PC-3 (cell line): ENCODE measurements at regions not wholly inside any gene's neighbourhood (a gene's known extent, or its start where the extent isn't known, plus 50 kb on each side); places are given as distances from the start of the nearest gene placed in this dataset.

Source experiments
- ATAC-seq: fragments of 200-7000 bp; cut with Tn5 transposase; 2 replicates; pipeline ENCODE4 v1.9.1; 2020; ENCODE audit warnings: mild to moderate bottlenecking, moderate library complexity
- BruUV-seq: library from RNA; stranded (reverse); fragments of 400-500 nt; replicated peaks from 2 replicates; lab custom pipeline; 2021; lab: Mats Ljungman, UMichigan
- CTCF ChIA-PET: fragments of 300-600 bp; sonication (Branson Sonifier 250); formaldehyde crosslinking; loops from one replicate; lab custom pipeline; 2022; ENCODE audit warnings: antibody characterized with exemption; lab: Charles Lee
- POLR2A ChIA-PET: fragments of 300-600 bp; sonication (Branson Sonifier 250); formaldehyde crosslinking; loops from one replicate; lab custom pipeline; 2022; ENCODE audit warnings: antibody characterized with exemption; ENCODE audit not compliant: unreplicated experiment; lab: Charles Lee
- DNase-seq: peaks from one replicate; pipeline ENCODE4 v3.0.0-alpha.2; 2015
- H2AFZ ChIP-seq: fragments of 300-600 bp; sonication (generic); 2 replicates; pipeline ENCODE4 v1.6.0; 2016; ENCODE audit warnings: antibody characterized with exemption, low read length
- H3F3A ChIP-seq: fragments of 300-600 bp; sonication (generic); one replicate; pipeline ENCODE4 v1.6.0; 2017; ENCODE audit warnings: antibody characterized with exemption, low read length, control low read depth, mild to moderate bottlenecking; ENCODE audit not compliant: unreplicated experiment
- H3K27ac ChIP-seq: fragments of 300-600 bp; sonication (generic); 2 replicates; pipeline ENCODE4 v1.5.1; 2016; ENCODE audit warnings: mild to moderate bottlenecking, low read length
- H3K27me3 ChIP-seq: fragments of 300-600 bp; sonication (generic); 2 replicates; pipeline ENCODE4 v1.6.1; 2016; ENCODE audit warnings: low read length, mixed read lengths
- H3K36me3 ChIP-seq: fragments of 300-600 bp; sonication (generic); 2 replicates; pipeline ENCODE4 v1.6.1; 2016; ENCODE audit warnings: low read depth, mixed run types, low read length, mixed read lengths
- H3K4me1 ChIP-seq: fragments of 300-600 bp; sonication (generic); 2 replicates; pipeline ENCODE4 v1.5.1; 2016; ENCODE audit warnings: low read length; ENCODE audit not compliant: insufficient read depth
- H3K4me2 ChIP-seq: fragments of 300-600 bp; sonication (generic); 2 replicates; pipeline ENCODE4 v1.6.0; 2016; ENCODE audit warnings: low read length
- H3K4me3 ChIP-seq: fragments of 300-600 bp; sonication (generic); 2 replicates; pipeline ENCODE4 v1.5.1; 2016; ENCODE audit warnings: mild to moderate bottlenecking, low read length, mixed read lengths
- H3K79me2 ChIP-seq: fragments of 300-600 bp; sonication (generic); 2 replicates; pipeline ENCODE4 v1.6.1; 2017; ENCODE audit warnings: low read length, mixed read lengths
- H3K9ac ChIP-seq: fragments of 300-600 bp; sonication (generic); 2 replicates; pipeline ENCODE4 v1.6.0; 2016; ENCODE audit warnings: mild to moderate bottlenecking, low read length
- H3K9me2 ChIP-seq: fragments of 300-600 bp; sonication (generic); replicated peaks from 2 replicates; pipeline ENCODE4 v1.6.1; 2016; ENCODE audit warnings: mixed run types, low read length, mixed read lengths
- H3K9me3 ChIP-seq: fragments of 300-600 bp; sonication (generic); 2 replicates; pipeline ENCODE4 v1.6.1; 2016; ENCODE audit warnings: low read length, mixed read lengths
- H4K20me1 ChIP-seq: fragments of 300-600 bp; sonication (generic); 2 replicates; pipeline ENCODE4 v1.6.1; 2016; ENCODE audit warnings: low read length, mixed read lengths
- CTCF ChIP-seq: fragments of 300-600 bp; sonication (generic); conservative IDR thresholded peaks from 2 replicates; pipeline ENCODE4 v1.5.1; 2017; ENCODE audit warnings: antibody characterized with exemption, low read depth, mild to moderate bottlenecking, low read length
- EZH2 ChIP-seq: fragments of 300-600 bp; sonication (generic); IDR thresholded peaks from one replicate; pipeline ENCODE4 v1.6.1; 2017; ENCODE audit warnings: antibody characterized with exemption, mild to moderate bottlenecking, low read length; ENCODE audit not compliant: unreplicated experiment
- EZH2phosphoT487 ChIP-seq: fragments of 300-600 bp; sonication (generic); IDR thresholded peaks from 2 replicates; pipeline ENCODE4 v1.6.1; 2018; ENCODE audit warnings: mild to moderate bottlenecking, antibody characterized with exemption, low read length, borderline replicate concordance
- intact Hi-C: fragments of 100-400 bp; cut with micrococcal nuclease; formaldehyde crosslinking; loops from 2 replicates; pipeline ENCODE4 v1.9.0; 2023

GRCh38 chr3:34686541-34686940, 888.1 kb downstream of the PDCD6IP start:
- no peak for TF ChIP-seq EZH2
- Histone ChIP-seq H3K4me3 (no peak overlapping the region), H3K36me3 (no peaks in the 10 kb centered on the region), H3K4me2 (no peak overlapping the region), H3K27ac (no peak overlapping the region), H3K9ac (no peak overlapping the region), H4K20me1 (no peaks in the 10 kb centered on the region), H3K27me3 (no peaks in the 10 kb centered on the region), H2AFZ (no peak overlapping the region), H3K9me2 (no peaks in the 10 kb centered on the region), H3K79me2 (no peaks in the 10 kb centered on the region), H3K9me3 (no peaks in the 10 kb centered on the region), H3K4me1 (no peaks in the 10 kb centered on the region), H3F3A (no peaks in the 10 kb centered on the region)
- ATAC-seq (no peak), DNase-seq (no peak)
- POLR2A ChIA-PET, result no interaction called here
- CTCF ChIA-PET, result no interaction called here
- intact Hi-C loops, result no loop called here
- BruUV-seq, result no TSS peak

GRCh38 chr3:34687671-34688070, 889.2 kb downstream of the PDCD6IP start:
- no peak for TF ChIP-seq EZH2
- TF ChIP-seq CTCF, result no peak
- TF ChIP-seq EZH2phosphoT487, result no peak
- no peaks in the 10 kb centered on the region for H3K27me3 ChIP-seq
- no peaks in the 10 kb centered on the region for H3K36me3 ChIP-seq
- no TSS peak for BruUV-seq
- ATAC-seq (no peak), DNase-seq (no peak)
- H3K27ac ChIP-seq, result no peak overlapping the region
- H3K9me3 ChIP-seq, result no peaks in the 10 kb centered on the region
- H3K9ac ChIP-seq, result no peak overlapping the region
- ChIA-PET CTCF (no interaction called here), POLR2A (no interaction called here)
- H3K9me2 ChIP-seq, result no peaks in the 10 kb centered on the region
- intact Hi-C loops, result no loop called here
- H3K79me2 ChIP-seq, result no peaks in the 10 kb centered on the region
- H3K4me1 ChIP-seq, result no peaks in the 10 kb centered on the region
- H4K20me1 ChIP-seq, result no peaks in the 10 kb centered on the region
- H3K4me3 ChIP-seq, result no peak overlapping the region
- H3F3A ChIP-seq, result no peaks in the 10 kb centered on the region
- no peak overlapping the region for H2AFZ ChIP-seq
- H3K4me2 ChIP-seq, result no peak overlapping the region

GRCh38 chr3:34696831-34697230, 898.4 kb downstream of the PDCD6IP start:
- H3K4me3 ChIP-seq, result no peak overlapping the region
- ChIA-PET CTCF (no interaction called here), POLR2A (no interaction called here)
- no peaks in the 10 kb centered on the region for H3K79me2 ChIP-seq
- H3F3A ChIP-seq, result no peaks in the 10 kb centered on the region
- TF ChIP-seq CTCF, result no peak
- TF ChIP-seq EZH2phosphoT487, result no peak
- TF ChIP-seq EZH2, result no peak
- H3K27me3 ChIP-seq, result no peaks in the 10 kb centered on the region
- H3K27ac ChIP-seq, result no peak overlapping the region
- no peaks in the 10 kb centered on the region for H3K4me1 ChIP-seq
- no TSS peak for BruUV-seq
- no peaks in the 10 kb centered on the region for H3K36me3 ChIP-seq
- H2AFZ ChIP-seq, result no peak overlapping the region
- H3K9me3 ChIP-seq, result peaks cover 3% of the 10 kb centered on the region; the same call in 1 of the 2 replicates
- no peak overlapping the region for H3K4me2 ChIP-seq
- no peak overlapping the region for H3K9ac ChIP-seq
- H3K9me2 ChIP-seq, result no peaks in the 10 kb centered on the region
- intact Hi-C loops, result no loop called here
- ATAC-seq, result no peak
- no peaks in the 10 kb centered on the region for H4K20me1 ChIP-seq
- DNase-seq, result no peak
